ENCODE measurements at regions not wholly inside any gene's neighbourhood (a gene's known extent, or its start where the extent isn't known, plus 50 kb on each side); places are given as distances from the start of the nearest gene placed in this dataset.
A peak's percentile ranks its signal among the peaks of the same experiment; 100 is the strongest.
"Not testable (repeated sequence)": the region's sequence is repeated elsewhere in the genome, so short reads cannot be mapped to it uniquely, and the experiment has no call there.

- TF ChIP-seq ZFX (IDR thresholded peaks at IDR 0.05; ENCODE audit: borderline replicate concordance) (no peak), CTCF (IDR thresholded peaks at IDR 0.05) (no peak)
- no peak overlapping the region for H3K27ac ChIP-seq
These were observed 112.4 kb downstream of the KBTBD2 start for GRCh38 chr7:32779167-32779566.

GRCh38 chr7:32777041-32777666 lies 114.4 kb downstream of the KBTBD2 start:
- H3K27ac ChIP-seq = not testable (repeated sequence)

- not testable (repeated sequence) for H3K27ac ChIP-seq
These were observed 115.2 kb downstream of the KBTBD2 start for GRCh38 chr7:32776318-32776717.

- H3K27ac ChIP-seq = not testable (repeated sequence)
These were observed 115.8 kb downstream of the KBTBD2 start for GRCh38 chr7:32775809-32776208.

GRCh38 chr7:32774541-32774951 lies 117.0 kb downstream of the KBTBD2 start:
- TF ChIP-seq ZFX (IDR thresholded peaks at IDR 0.05; ENCODE audit: borderline replicate concordance) (no peak), CTCF (IDR thresholded peaks at IDR 0.05) (no peak)
- no peak overlapping the region for H3K27ac ChIP-seq

GRCh38 chr7:32768866-32769510 lies 122.6 kb downstream of the KBTBD2 start:
- not testable (repeated sequence) for H3K27ac ChIP-seq

GRCh38 chr7:32768338-32768737 lies 123.2 kb downstream of the KBTBD2 start:
- not testable (repeated sequence) for H3K27ac ChIP-seq

- H3K27ac ChIP-seq = not testable (repeated sequence)
- TF ChIP-seq CTCF (IDR thresholded peaks at IDR 0.05) = peak; percentile 75
These were observed 125.8 kb downstream of the KBTBD2 start for GRCh38 chr7:32765649-32766251.

- H3K27ac ChIP-seq = no peak overlapping the region
- TF ChIP-seq CTCF (IDR thresholded peaks at IDR 0.05) (no peak), ZFX (IDR thresholded peaks at IDR 0.05; ENCODE audit: borderline replicate concordance) (no peak)
These were observed 126.4 kb downstream of the KBTBD2 start for GRCh38 chr7:32765185-32765584.

GRCh38 chr7:32762925-32763293 lies 128.7 kb downstream of the KBTBD2 start:
- H3K27ac ChIP-seq = no peak overlapping the region
- TF ChIP-seq ZFX (IDR thresholded peaks at IDR 0.05; ENCODE audit: borderline replicate concordance) = no peak
- no peak for TF ChIP-seq CTCF (IDR thresholded peaks at IDR 0.05)

- H3K27ac ChIP-seq = not testable (repeated sequence)
These were observed 129.2 kb downstream of the KBTBD2 start for GRCh38 chr7:32762206-32762924.

Measured in 22Rv1 (cell line).